HG02642 (cell line): ENCODE measurements at regions not wholly inside any gene's neighbourhood (a gene's known extent, or its start where the extent isn't known, plus 50 kb on each side); places are given as distances from the start of the nearest gene placed in this dataset.

ENCODE experiments used
- ATAC-seq: cut with Tn5 transposase; IDR thresholded peaks from one replicate; pipeline ENCODE4 v1.9.1; 2021; ENCODE audit warnings: mild to moderate bottlenecking; ENCODE audit not compliant: unreplicated experiment, poor library complexity

- no peak for ATAC-seq
Observed at GRCh38 chr14:39860596-39861228, 428.5 kb upstream of the FBXO33 start.

DNA sequence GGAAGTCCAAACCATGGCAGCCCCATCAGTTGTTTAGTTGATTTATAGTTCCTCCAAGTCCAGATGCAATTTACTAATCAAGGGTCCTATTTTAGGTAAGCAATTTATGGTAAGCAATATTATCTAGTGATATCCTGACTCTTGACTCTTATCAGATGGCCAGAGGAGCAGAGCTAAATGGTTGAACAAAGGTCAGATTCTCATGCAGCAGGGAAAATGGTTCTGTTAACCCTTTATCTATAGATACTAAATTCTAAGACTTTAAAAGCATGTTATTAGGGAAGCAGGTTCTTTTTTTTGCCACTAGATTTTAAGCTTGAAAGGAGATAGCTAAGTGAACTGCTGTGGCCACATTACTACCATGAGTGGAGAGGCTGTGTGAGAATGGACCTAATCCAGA lies 427.1 kb upstream of the FBXO33 start:
- ATAC-seq: no peak

DNA sequence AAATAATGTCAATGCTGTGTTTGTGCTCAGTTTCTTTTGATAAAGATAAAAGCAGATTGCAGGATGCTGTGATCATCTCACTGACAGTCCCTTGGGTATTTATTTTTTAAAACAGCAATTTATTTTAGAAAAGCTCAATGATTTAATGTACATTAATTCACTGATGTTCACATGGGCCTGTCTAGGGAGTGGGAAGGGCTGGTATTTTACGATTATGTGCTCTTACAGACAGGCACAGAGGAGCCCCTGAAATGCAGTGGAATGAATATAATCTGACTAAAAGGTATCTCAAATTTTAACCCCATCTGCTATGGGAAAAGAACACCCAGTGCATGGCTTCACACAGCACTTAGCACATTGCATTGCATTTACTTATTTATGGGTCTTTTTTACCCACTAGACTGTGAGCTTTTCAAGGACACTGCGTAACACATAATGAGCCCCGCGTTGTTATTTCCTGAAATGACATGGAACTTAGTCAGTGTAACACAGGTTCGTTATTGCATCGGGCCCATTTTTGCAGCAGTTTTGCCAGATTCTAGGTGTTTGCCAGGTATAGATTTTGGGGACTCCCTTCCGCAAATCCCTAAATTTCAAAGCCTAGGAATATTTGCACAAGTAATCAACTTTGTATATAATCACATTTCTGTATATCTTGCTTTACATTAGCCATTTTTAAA lies 425.3 kb upstream of the FBXO33 start:
- no peak for ATAC-seq

- ATAC-seq: no peak
Observed at GRCh38 chr14:39853441-39853840, 421.2 kb upstream of the FBXO33 start.

DNA sequence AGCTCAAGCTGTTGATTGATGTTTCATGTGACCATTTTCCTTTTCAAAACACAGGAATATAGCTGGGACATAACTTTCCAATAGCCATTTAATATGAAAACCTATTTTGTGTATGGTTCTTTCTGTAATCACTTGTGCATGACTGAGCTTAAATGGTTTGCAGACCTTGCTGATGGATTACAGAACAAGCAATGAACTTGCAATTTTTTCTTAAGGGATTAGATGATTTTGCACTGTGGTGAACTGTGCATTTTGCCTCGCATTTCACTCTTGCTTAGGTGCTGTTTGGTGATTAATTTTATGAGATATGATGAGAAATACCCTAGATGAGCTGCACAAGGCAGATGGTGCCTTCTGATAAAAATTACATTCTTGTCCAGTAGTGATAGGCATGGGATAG lies 419.0 kb upstream of the FBXO33 start:
- no peak for ATAC-seq

GRCh38 chr14:39847852-39848251 lies 415.6 kb upstream of the FBXO33 start:
- ATAC-seq: no peak

GRCh38 chr14:39847194-39847593 lies 415.0 kb upstream of the FBXO33 start:
- no peak for ATAC-seq

- no peak for ATAC-seq
Observed at GRCh38 chr14:39843881-39844280, 411.6 kb upstream of the FBXO33 start.

DNA sequence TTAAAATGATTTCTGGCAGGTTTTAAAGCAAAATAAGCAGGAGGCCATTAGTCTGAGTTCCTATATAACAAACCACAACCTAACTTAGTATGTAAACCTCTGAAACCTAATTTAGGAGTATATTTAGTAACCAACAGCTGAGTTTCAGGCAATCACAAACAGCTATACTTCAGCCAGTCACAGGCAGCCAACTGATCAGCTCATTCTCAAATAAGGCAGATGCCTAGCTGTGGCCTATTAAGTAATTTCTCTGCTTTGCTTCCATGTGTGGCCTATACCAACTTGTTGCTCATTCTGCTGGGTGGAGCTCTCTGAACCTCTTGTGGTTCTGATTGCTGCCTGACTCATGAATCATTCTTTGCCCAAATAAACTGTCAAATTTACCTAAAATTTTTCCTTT lies 408.9 kb upstream of the FBXO33 start:
- no peak for ATAC-seq

DNA sequence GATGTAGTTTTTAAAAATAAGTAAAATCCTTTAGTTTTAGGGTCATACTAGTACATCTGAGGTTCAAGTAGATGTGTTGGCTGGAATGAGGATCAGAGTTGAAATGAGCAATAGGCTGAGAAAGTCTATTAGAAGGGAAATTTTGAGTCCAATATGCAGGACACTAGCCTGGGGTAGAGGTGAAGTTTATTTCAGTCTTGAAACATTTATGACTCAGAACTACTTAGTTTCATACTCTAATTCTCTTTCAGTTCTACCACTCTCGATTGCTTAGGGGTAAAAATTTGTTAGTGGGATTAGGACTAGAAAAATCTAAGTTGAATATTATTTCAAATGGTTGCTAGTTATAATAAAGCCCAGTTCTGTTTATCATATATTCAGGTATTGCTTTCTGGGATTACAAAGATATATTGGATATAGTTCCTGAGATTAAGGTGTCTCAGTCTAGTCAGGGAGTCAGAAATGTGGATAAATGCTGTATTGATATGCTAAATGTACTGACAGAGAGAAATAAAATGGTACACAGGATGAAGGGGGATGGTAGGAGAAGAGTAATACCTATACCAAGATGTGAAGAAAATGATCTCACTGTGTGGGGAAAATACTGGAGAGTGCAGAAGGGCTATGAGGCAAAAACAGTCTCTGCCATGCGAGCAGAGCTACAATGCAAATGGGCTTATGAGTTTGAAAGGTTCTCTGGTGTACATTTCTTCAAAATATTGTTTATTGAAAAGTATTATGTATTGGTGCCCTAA lies 395.8 kb upstream of the FBXO33 start:
- peak; percentile 98 for ATAC-seq

DNA sequence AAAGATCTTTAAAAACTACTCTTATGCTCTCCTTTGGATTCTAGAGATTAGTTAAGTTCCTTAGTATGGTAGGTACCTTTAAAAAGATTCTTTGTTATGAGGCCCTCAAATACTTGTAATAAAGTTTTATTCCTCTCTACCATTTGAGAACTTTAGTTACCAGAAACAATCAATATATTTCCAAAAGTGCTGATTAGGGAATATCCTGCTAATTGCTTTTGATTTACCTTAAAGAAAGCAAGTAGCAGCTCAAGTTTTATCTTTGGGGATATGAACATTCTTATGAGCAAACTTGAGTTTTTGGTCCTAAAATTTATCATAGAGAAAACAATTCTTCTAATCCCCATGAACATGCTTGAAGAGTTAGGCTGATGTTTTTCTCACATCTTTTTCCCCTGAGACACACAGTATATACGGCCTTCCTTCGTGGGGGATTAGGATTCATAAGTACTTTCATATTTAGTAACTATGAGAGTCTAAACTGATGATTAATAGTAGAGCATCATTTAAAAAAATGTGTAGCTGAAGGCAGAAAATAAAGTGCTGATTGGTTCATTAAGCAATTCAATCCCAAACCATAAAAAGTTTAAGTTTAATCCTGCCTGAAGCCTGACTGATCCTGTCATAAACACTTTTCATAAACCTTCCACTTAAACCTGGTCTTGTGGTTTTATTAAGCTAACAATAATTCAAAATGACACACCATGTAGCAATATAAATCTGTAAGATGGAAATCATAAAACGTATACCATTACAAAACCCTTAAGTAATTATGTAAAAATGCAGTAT lies 380.5 kb upstream of the FBXO33 start:
- ATAC-seq: no peak

GRCh38 chr14:39807271-39807670 lies 375.0 kb upstream of the FBXO33 start:
- no peak for ATAC-seq

- ATAC-seq: no peak
Observed at GRCh38 chr14:39784461-39784860, 352.2 kb upstream of the FBXO33 start.

GRCh38 chr14:39781466-39781865 lies 349.2 kb upstream of the FBXO33 start:
- no peak for ATAC-seq

GRCh38 chr14:39773387-39774126 lies 341.3 kb upstream of the FBXO33 start:
- ATAC-seq: no peak

DNA sequence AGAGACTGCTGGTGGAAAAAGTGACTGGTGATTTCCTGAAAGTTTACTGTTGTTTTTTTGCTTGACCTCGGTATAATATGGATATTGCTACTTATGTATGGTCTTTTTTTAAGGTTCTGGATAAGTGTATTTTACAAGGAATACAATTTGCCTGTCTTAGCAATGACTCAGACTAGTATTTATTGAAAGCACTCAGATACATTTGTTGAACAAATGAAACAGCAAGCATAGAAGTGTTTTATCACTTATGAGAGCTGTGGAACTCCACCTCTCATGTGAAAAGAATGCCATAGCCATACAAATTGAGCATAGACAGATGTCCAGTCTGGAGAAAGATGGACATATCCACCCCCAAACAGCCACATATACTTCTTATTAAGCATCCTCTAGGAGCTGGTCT lies 340.4 kb upstream of the FBXO33 start:
- no peak for ATAC-seq

DNA sequence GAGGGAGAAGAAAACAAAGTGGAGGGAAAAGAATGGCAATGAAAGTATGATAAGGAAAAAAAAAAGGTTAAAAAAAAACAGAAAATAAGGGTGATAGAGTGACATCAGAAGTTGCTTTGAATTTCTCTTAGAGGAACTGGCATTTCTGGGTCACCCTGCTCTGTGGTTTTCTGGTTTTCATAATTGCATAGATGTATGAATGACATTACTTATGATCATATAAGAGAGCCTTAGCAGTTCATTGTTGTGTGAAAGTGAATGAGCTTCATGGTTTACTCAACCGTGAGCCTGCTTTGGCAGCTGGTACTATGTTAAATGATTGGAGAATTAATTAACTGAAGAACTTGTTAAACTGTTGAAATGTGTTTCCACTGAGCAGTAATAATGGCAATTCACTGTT lies 336.4 kb upstream of the FBXO33 start:
- ATAC-seq: peak; percentile 47

- no peak for ATAC-seq
Observed at GRCh38 chr14:39766397-39767000, 334.3 kb upstream of the FBXO33 start.

- no peak for ATAC-seq
Observed at GRCh38 chr14:39765676-39766075, 333.4 kb upstream of the FBXO33 start.

DNA sequence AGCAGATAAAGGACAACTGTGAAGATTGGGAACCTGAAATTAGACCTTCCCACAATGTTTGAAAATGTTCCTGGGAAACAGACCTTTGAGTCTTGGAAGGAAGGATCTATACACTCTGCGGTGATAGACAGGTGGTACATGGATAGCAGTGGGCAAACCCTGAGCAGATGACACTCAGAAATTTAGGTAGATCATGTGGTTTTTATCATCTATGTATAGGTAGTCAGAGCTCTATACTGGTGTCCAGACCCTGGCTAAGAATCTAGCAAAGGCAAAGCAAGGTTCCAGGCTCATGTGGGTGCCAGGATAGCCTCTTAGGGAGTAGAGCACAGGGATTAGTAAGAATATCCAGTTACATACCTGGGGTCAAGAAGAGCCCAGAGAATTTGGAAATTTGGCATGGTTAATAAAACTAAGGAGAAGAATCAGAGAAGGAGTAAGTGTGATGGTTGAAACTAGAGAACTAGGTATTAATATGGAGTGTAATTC lies 331.2 kb upstream of the FBXO33 start:
- ATAC-seq: peak; percentile 38
